Karpas-422 (cell line): ENCODE measurements at regions not wholly inside any gene's neighbourhood (a gene's known extent, or its start where the extent isn't known, plus 50 kb on each side); places are given as distances from the start of the nearest gene placed in this dataset.

Experiments
- DNase-seq: peaks from one replicate; pipeline ENCODE4 v3.0.0-alpha.2; 2015
- H2AFZ ChIP-seq: fragments of 200-600 bp; sonication (generic); 2 replicates; pipeline ENCODE4 v1.6.1; 2014; ENCODE audit warnings: antibody characterized with exemption, low read length, mixed read lengths
- H3K27ac ChIP-seq: fragments of 200-600 bp; sonication (generic); 2 replicates; pipeline ENCODE4 v1.5.1; 2014; ENCODE audit warnings: mild to moderate bottlenecking, low read length, moderate library complexity
- H3K27me3 ChIP-seq: fragments of 200-600 bp; sonication (generic); 2 replicates; pipeline ENCODE4 v1.6.1; 2014; ENCODE audit warnings: low read length, mixed read lengths
- H3K36me3 ChIP-seq: fragments of 200-600 bp; sonication (generic); 2 replicates; pipeline ENCODE4 v1.6.1; 2014; ENCODE audit warnings: low read length, mixed read lengths; ENCODE audit not compliant: insufficient read depth
- H3K4me1 ChIP-seq: fragments of 200-600 bp; sonication (generic); 2 replicates; pipeline ENCODE4 v1.6.1; 2014; ENCODE audit warnings: mild to moderate bottlenecking, low read length, mixed read lengths
- H3K4me2 ChIP-seq: fragments of 200-600 bp; sonication (generic); 2 replicates; pipeline ENCODE4 v1.6.1; 2014; ENCODE audit warnings: low read length, low read depth, mild to moderate bottlenecking; ENCODE audit not compliant: poor library complexity, severe bottlenecking
- H3K4me3 ChIP-seq: fragments of 200-600 bp; sonication (generic); 2 replicates; pipeline ENCODE4 v1.5.1; 2014; ENCODE audit warnings: mild to moderate bottlenecking, antibody characterized with exemption, low read length, mixed read lengths
- H3K79me2 ChIP-seq: fragments of 200-600 bp; sonication (generic); 2 replicates; pipeline ENCODE4 v1.6.1; 2014; ENCODE audit warnings: mild to moderate bottlenecking, low read length, mixed read lengths
- H3K9ac ChIP-seq: fragments of 200-600 bp; sonication (generic); 2 replicates; pipeline ENCODE4 v1.6.0; 2014; ENCODE audit warnings: low read length
- H3K9me2 ChIP-seq: fragments of 200-600 bp; sonication (generic), shearing (Covaris generic); replicated peaks from 2 replicates; pipeline ENCODE4 v1.6.0; 2014; ENCODE audit warnings: mild to moderate bottlenecking, low read length, moderate library complexity; ENCODE audit not compliant: insufficient read depth
- H3K9me3 ChIP-seq: fragments of 300-700, 200-600 bp; sonication (generic); 2 replicates; pipeline ENCODE4 v1.6.1; 2014; ENCODE audit warnings: low read length, mixed read lengths
- H4K20me1 ChIP-seq: fragments of 200-600 bp; sonication (generic); 2 replicates; pipeline ENCODE4 v1.6.1; 2014; ENCODE audit warnings: mild to moderate bottlenecking, antibody characterized with exemption, low read length, low read depth; ENCODE audit not compliant: insufficient read depth

DNA sequence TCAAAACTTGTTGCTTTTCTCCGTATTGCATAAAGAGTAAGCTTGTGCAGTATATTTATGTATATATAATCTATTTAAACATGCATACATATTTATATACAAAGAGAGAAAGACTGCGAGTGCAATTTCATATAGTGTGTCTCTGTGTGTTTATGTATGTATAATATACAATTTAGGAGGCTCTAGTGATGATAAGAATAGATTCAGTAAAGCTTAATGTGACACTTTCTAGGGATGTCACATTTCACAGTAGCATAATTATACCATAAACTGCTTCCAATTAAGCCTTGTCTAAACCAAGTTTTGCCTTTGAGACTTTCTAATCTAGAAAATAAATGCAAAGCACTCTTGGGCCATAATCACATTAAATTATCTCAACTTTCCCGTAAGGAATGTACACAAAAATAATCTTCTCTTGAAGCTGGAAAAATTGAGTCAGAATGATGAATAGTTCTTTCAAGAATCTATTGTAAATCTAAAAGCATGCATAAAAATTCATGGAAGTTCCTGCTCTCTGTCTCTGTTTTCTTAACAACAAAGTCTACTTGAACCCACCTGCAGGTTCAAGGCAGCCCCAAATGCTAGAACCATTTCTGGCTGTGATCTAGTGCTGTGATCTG lies 114.1 kb upstream of the NPY2R start:
- Histone ChIP-seq H2AFZ (no peak overlapping the region), H3K36me3 (no peaks in the 10 kb centered on the region), H3K4me2 (no peak overlapping the region), H3K9me2 (no peaks in the 10 kb centered on the region), H3K27me3 (no peaks in the 10 kb centered on the region), H3K27ac (no peak overlapping the region), H3K79me2 (no peaks in the 10 kb centered on the region), H3K9me3 (no peaks in the 10 kb centered on the region), H3K4me1 (no peaks in the 10 kb centered on the region), H3K4me3 (no peak overlapping the region), H4K20me1 (no peaks in the 10 kb centered on the region), H3K9ac (no peak overlapping the region)
- no peak for DNase-seq

DNA sequence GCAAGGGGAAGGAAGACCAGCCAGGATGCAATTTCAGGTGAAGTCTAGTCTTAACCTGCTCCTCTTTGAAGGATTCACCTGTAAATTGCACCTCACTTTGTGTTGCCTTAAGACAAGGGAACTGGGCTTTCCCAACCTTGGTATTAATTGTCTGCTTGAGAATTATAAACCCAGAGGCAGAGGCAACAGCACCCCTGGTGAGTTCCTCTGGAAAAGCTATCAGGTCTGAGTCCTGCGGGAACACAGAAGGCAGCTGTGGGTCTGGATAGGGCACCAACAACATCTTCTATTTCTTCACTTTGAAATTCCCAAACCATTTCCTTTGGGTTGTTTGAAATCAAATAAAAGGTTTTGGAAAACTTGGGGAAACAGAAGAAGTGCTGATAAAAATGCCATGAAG lies 109.2 kb upstream of the NPY2R start:
- H3K9me3 ChIP-seq, result no peaks in the 10 kb centered on the region
- no peaks in the 10 kb centered on the region for H3K36me3 ChIP-seq
- no peak overlapping the region for H3K4me2 ChIP-seq
- DNase-seq, result no peak
- H4K20me1 ChIP-seq, result no peaks in the 10 kb centered on the region
- no peak overlapping the region for H3K27ac ChIP-seq
- H3K9me2 ChIP-seq, result no peaks in the 10 kb centered on the region
- no peak overlapping the region for H3K4me3 ChIP-seq
- no peak overlapping the region for H2AFZ ChIP-seq
- H3K27me3 ChIP-seq, result no peaks in the 10 kb centered on the region
- no peak overlapping the region for H3K9ac ChIP-seq
- no peaks in the 10 kb centered on the region for H3K4me1 ChIP-seq
- H3K79me2 ChIP-seq, result no peaks in the 10 kb centered on the region

DNA sequence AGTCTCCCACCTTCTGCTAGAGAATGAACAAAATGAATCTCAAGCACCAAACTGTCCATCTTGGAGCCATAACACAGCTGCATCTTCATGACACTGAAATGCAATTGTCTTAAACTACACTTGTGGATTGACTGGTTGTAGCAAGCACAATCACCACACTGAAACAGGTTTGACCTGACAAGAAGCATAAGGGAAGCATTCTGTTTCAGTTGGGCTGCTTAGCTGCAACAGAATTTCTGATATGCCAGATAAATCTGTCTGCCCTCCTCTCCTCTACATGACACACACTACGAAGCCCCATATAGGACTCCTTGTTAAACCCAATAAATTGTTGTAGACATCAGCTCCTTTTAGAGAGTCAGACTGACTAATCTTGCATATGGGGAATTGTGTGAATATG lies 101.8 kb upstream of the NPY2R start:
- H3K4me1 ChIP-seq, result no peaks in the 10 kb centered on the region
- H3K4me3 ChIP-seq, result no peak overlapping the region
- H3K9me2 ChIP-seq, result no peaks in the 10 kb centered on the region

DNA sequence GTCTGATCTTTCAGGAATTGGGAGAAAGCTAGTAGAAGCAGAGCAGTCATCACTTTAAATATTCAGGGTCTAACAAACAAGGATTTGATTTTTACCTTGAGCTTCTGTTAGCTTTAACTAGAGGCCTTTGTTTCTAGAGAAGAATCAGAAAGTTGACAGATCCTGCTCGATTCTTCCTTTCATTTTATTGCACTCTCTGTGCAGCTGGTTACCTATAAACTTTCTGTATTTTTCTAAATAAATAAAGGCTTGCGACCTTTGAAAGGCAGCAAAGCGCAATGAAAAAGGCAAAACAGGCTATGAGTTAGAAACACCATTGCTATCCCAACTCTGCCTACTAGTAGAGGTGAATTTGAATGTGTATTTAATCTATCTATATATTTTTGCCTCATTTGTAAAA lies 101.4 kb upstream of the NPY2R start:
- Histone ChIP-seq H3K79me2 (no peaks in the 10 kb centered on the region), H4K20me1 (no peaks in the 10 kb centered on the region), H3K4me2 (no peak overlapping the region), H2AFZ (no peak overlapping the region), H3K4me3 (no peak overlapping the region), H3K9me3 (no peaks in the 10 kb centered on the region), H3K36me3 (no peaks in the 10 kb centered on the region), H3K27me3 (no peaks in the 10 kb centered on the region; the same call in 1 of the 2 replicates), H3K27ac (no peak overlapping the region), H3K4me1 (no peaks in the 10 kb centered on the region), H3K9ac (no peak overlapping the region), H3K9me2 (no peaks in the 10 kb centered on the region)
- no peak for DNase-seq

More for the DNA sequence above, 101.8 kb upstream of the NPY2R start:
- H2AFZ ChIP-seq, result no peak overlapping the region
- H3K27me3 ChIP-seq, result no peaks in the 10 kb centered on the region; the same call in 1 of the 2 replicates
- no peak overlapping the region for H3K9ac ChIP-seq
- H3K9me3 ChIP-seq, result no peaks in the 10 kb centered on the region
- DNase-seq, result no peak
- no peak overlapping the region for H3K4me2 ChIP-seq
- H3K27ac ChIP-seq, result no peak overlapping the region
- H4K20me1 ChIP-seq, result no peaks in the 10 kb centered on the region
- no peaks in the 10 kb centered on the region for H3K36me3 ChIP-seq
- H3K79me2 ChIP-seq, result no peaks in the 10 kb centered on the region

DNA sequence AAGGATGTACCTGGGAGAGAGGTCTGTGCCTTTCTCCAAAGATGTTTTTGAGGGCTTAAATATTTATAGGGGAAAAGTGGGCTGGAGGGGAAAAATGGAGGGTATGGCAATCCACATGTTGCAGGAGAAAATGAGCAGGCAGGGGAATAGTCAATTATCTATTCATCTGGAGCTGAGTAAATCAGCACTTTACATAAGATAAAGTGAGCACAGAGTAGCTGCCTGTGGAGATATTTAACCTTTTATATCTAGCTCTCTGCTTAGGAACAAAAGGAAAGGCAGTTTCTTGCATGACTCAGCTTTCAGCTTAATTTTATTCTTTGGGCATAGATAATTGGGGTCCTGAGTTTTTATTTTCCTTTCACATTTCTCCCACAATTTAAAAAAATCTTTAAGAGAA lies 93.6 kb upstream of the NPY2R start:
- Histone ChIP-seq H3K27me3 (0 out of 2 replicates have a peak, but pooled peaks cover 2% of the 10 kb centered on the region), H3K9me3 (peaks cover 7% of the 10 kb centered on the region; the same call in 1 of the 2 replicates), H3K4me3 (no peak overlapping the region), H3K36me3 (no peaks in the 10 kb centered on the region), H2AFZ (no peak overlapping the region), H3K4me1 (no peaks in the 10 kb centered on the region), H3K9me2 (no peaks in the 10 kb centered on the region), H3K9ac (no peak overlapping the region), H4K20me1 (no peaks in the 10 kb centered on the region), H3K27ac (no peak overlapping the region), H3K79me2 (no peaks in the 10 kb centered on the region), H3K4me2 (no peak overlapping the region)
- no peak for DNase-seq

DNA sequence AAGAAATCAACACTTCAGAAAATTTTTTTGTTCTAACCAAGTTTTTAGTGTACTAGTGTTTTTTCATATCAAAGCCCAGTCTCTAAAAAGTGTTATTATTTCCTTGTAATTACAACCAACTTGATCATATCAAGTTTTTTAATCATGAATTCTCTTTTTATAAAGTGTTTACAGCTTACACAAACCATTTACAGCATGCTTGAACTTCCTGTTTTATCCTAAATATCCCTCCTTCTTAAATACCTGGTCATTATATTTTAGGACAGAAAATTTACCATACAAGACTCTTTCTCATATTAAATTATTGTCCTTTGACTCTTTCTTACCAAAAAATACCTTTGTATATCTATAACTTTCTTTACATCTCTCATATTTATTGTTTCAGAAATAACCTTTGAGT lies 89.4 kb upstream of the NPY2R start:
- H3K4me2 ChIP-seq, result no peak overlapping the region
- 0 out of 2 replicates have a peak, but pooled peaks cover 2% of the 10 kb centered on the region for H3K27me3 ChIP-seq
- H3K9me3 ChIP-seq, result peaks cover 7% of the 10 kb centered on the region; the same call in 1 of the 2 replicates
- H4K20me1 ChIP-seq, result no peaks in the 10 kb centered on the region
- no peak overlapping the region for H3K27ac ChIP-seq
- no peaks in the 10 kb centered on the region for H3K36me3 ChIP-seq
- no peak overlapping the region for H3K4me3 ChIP-seq
- no peak for DNase-seq
- H2AFZ ChIP-seq, result no peak overlapping the region
- no peaks in the 10 kb centered on the region for H3K9me2 ChIP-seq
- no peak overlapping the region for H3K9ac ChIP-seq
- no peaks in the 10 kb centered on the region for H3K4me1 ChIP-seq
- no peaks in the 10 kb centered on the region for H3K79me2 ChIP-seq

DNA sequence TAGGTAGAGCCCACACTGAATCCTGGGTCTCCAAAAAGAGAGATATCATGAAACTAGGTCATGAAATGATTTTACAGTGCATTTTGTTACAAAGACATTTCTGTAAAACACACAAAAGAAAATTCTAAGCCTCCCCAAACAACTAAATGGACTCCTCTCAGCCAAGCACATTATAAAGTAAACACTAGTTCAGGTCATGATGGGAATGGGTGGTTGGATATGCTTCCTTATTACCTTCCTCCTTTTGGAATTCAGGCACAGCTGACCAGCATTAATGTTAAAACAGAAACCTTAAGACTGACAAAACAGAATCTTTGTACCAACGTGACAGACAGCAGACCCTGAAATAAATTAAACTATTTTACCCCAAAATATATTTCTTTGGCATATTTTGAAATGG lies 87.9 kb upstream of the NPY2R start:
- peaks cover 7% of the 10 kb centered on the region; the same call in 1 of the 2 replicates for H3K9me3 ChIP-seq
- H3K27me3 ChIP-seq, result 0 out of 2 replicates have a peak, but pooled peaks cover 2% of the 10 kb centered on the region
- H3K4me2 ChIP-seq, result no peak overlapping the region
- no peak overlapping the region for H3K27ac ChIP-seq
- H3K9me2 ChIP-seq, result no peaks in the 10 kb centered on the region
- H3K36me3 ChIP-seq, result no peaks in the 10 kb centered on the region
- H3K4me1 ChIP-seq, result no peaks in the 10 kb centered on the region
- H3K9ac ChIP-seq, result no peak overlapping the region
- H3K4me3 ChIP-seq, result no peak overlapping the region
- no peaks in the 10 kb centered on the region for H4K20me1 ChIP-seq
- H2AFZ ChIP-seq, result no peak overlapping the region
- H3K79me2 ChIP-seq, result no peaks in the 10 kb centered on the region
- no peak for DNase-seq

DNA sequence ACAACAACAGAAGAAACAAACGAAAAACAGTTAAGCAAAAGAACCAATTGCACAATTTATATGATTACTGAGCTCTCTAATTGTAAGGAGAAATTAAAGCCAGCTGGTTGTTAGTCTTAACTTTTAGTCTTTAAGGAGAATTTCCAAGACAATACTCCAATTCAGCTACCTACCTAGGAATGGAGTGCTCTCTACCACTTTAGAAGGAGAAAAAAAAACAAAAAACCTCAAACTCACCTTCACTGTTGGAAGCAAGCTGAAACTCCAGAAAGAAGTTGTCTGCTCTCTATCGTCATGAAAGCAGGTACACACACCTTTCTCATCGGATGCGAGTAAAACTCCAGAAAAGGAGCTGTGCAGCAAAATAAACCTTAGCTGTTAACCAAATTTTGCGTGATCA lies 86.1 kb upstream of the NPY2R start:
- Histone ChIP-seq H3K4me2 (no peak overlapping the region), H3K9me3 (peaks cover 7% of the 10 kb centered on the region; the same call in 1 of the 2 replicates), H3K36me3 (no peaks in the 10 kb centered on the region), H3K9ac (no peak overlapping the region), H3K9me2 (no peaks in the 10 kb centered on the region), H2AFZ (no peak overlapping the region), H3K27me3 (0 out of 2 replicates have a peak, but pooled peaks cover 2% of the 10 kb centered on the region), H4K20me1 (no peaks in the 10 kb centered on the region), H3K27ac (no peak overlapping the region), H3K4me1 (no peaks in the 10 kb centered on the region), H3K4me3 (no peak overlapping the region), H3K79me2 (no peaks in the 10 kb centered on the region)
- no peak for DNase-seq
